ENCODE measurements at regions not wholly inside any gene's neighbourhood (a gene's known extent, or its start where the extent isn't known, plus 50 kb on each side); places are given as distances from the start of the nearest gene placed in this dataset.

- DNase-seq, result no peak
These were observed 631.0 kb downstream of the MRPL39 start for GRCh38 chr21:24976238-24976637.

GRCh38 chr21:24969068-24969467 is 638.2 kb downstream of the MRPL39 start:
- DNase-seq, result no peak

- no peak for DNase-seq
These were observed 651.9 kb downstream of the MRPL39 start for GRCh38 chr21:24955275-24955961.

- no peak for DNase-seq
These were observed 659.1 kb downstream of the MRPL39 start for GRCh38 chr21:24948186-24948585.

- no peak for DNase-seq
These were observed 661.4 kb downstream of the MRPL39 start for GRCh38 chr21:24945910-24946309.

GRCh38 chr21:24941316-24942185 is 665.7 kb downstream of the MRPL39 start:
- no peak for DNase-seq

GRCh38 chr21:24939291-24939690 is 668.0 kb downstream of the MRPL39 start:
- DNase-seq, result no peak

- no peak for DNase-seq
These were observed 668.7 kb downstream of the MRPL39 start for GRCh38 chr21:24938573-24938972.

GRCh38 chr21:24935991-24936390 is 671.3 kb downstream of the MRPL39 start:
- DNase-seq, result no peak

GRCh38 chr21:24910591-24910990 is 696.7 kb downstream of the MRPL39 start:
- no peak for DNase-seq

GRCh38 chr21:24903994-24904635 is 703.2 kb downstream of the MRPL39 start:
- no peak for DNase-seq

GRCh38 chr21:24899138-24899537 is 708.1 kb downstream of the MRPL39 start:
- no peak for DNase-seq

- no peak for DNase-seq
These were observed 709.4 kb downstream of the MRPL39 start for GRCh38 chr21:24897883-24898282.

GRCh38 chr21:24896735-24897124 is 710.6 kb downstream of the MRPL39 start:
- no peak for DNase-seq

GRCh38 chr21:24895885-24896734 is 711.2 kb downstream of the MRPL39 start:
- peak; percentile 8 for DNase-seq

- DNase-seq, result no peak
These were observed 713.0 kb downstream of the MRPL39 start for GRCh38 chr21:24894324-24894723.

GRCh38 chr21:24890021-24890420 is 717.3 kb downstream of the MRPL39 start:
- DNase-seq, result no peak

GRCh38 chr21:24881506-24881905 is 725.8 kb downstream of the MRPL39 start:
- DNase-seq, result no peak

- no peak for DNase-seq
These were observed 736.6 kb downstream of the MRPL39 start for GRCh38 chr21:24870633-24871032.

GRCh38 chr21:24869862-24870261 is 737.4 kb downstream of the MRPL39 start:
- no peak for DNase-seq

- no peak for DNase-seq
These were observed 739.2 kb downstream of the MRPL39 start for GRCh38 chr21:24868117-24868516.

- DNase-seq, result no peak
These were observed 745.8 kb downstream of the MRPL39 start for GRCh38 chr21:24861471-24861870.

- no peak for DNase-seq
These were observed 751.0 kb downstream of the MRPL39 start for GRCh38 chr21:24856326-24856725.
